ENCODE measurements at regions not wholly inside any gene's neighbourhood (a gene's known extent, or its start where the extent isn't known, plus 50 kb on each side); places are given as distances from the start of the nearest gene placed in this dataset.

DNA sequence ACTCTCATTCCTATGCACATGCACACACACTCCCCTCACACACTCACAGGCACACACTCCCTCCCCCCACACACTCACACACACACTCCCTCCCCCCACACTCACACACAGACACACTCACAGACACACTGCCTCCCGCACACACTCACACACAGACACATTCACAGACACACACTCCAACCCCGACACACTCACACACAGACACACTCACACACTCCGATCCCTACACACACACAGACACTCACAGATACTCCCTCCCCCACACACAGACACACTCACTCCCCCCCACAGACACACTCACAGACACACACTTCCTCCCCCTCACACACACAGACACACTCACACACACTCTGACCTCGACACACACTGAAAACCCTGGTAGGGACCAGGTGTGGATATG lies 176.2 kb downstream of the TFAP2C start:
- no peak for DNase-seq

DNA sequence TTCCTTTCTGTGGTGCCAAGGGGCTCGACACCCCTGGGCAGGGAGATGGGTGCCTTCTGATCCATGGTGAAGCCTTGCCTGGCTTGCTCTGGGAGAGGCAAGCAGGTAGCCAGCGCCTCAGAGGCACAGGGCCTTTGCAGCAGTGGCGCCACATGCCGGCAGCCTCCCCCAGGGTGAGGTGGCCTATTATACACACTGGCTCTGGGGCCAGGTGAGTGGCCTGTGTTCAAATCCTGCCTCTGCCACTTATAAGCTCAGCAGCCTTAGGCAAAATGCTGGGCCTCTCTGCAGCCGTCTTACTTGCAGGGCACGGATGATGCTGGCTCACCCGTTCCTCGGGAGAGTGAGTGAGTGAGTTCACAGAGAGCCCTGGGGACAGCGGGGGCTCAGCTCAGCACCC lies 176.9 kb downstream of the TFAP2C start:
- no peak for DNase-seq

DNA sequence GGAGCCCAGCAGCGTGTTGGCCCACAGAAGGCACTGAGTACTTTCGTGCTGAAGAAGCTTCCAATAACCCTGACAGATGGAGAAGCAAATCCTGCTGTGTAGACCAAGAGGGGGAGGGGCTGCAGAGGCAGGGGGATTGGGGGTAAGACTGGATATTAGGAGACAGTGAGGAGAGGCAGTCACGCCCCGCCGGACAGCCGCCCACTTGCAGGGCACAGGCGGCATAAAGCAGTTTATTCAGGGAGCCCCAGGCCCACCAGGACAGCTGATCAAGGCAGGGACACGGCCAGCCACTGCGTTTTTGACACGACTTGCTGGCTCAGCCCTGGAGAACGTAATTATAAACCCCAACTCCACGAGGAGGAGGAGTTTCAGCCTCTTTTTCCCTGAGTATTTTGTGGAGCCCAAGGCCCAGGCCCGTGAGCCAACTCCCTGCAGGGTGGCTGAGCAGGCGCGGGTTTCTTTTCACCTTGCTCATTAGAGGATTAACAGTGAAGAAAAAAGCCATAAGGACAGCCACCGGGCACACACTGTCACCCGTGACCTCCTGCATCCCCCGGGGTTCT lies 177.9 kb downstream of the TFAP2C start:
- no peak for DNase-seq

DNA sequence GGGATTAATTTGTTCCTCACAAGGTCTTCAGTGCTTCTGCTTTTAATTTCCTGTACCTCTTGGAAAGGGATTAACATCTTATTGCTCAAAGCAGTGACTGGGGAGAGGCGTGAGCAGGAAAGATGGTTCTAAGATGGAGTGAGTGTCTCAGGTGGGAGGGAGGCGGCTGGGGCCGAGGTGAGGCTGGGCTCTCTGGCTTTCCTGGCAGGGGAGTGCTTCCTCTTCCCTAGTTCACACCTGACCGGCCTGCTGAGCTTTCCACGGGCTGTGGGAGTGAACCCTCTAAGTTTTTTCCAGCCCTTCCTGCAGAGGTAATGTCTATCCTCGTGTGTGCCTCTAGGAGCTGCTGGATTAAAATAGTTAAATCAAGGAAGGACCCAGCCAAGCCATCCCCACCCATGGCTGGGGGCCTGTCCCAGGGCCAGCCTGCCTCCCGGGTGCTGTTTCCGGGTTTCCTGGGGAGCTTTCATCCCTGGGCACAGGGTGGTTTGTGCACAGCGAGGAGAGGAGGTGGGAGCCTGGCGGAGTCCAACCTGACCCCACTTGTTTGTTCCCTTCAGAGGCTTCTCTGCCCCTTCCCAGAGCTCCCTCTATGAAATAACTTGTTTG lies 179.1 kb downstream of the TFAP2C start:
- DNase-seq = no peak

DNA sequence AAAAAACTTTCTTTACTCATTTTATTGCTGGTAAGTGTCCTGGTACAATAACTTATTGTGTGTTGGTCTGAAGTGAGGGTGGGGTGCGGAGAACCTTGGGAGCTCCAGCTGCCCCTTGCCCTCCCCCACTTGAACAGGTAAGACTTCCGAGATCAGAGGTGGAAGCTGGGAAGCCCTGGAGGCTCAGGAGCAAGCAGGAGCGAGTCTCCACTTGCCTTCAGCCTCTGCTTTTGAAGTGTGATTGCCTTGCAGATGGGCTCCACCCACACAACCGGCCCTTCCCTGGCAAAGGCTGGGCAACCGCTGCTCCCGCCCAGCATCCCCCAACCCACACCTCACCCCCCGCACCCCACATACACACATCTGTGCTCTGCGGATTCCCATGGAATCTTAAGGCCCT lies 179.6 kb downstream of the TFAP2C start:
- DNase-seq = no peak

DNA sequence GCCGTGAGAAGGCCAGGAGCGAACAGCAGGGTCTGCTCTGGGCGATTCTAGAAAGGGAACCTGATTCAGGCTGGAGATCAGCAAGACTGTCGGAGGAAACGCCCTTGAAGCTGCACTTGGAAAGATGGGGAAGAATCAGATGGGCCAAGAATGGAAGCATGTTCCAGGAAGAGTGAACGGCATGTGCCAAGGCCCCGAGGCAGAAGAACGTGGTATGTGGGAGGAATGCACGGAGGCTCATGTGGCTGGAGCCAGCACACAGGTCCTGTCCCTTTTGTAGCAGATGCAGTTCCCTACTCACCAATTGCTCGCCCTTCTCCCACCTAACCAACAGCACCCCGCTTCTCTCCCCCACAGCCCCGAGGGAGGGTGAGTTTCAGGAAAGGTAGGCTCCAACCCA lies 180.6 kb downstream of the TFAP2C start:
- DNase-seq = no peak

DNA sequence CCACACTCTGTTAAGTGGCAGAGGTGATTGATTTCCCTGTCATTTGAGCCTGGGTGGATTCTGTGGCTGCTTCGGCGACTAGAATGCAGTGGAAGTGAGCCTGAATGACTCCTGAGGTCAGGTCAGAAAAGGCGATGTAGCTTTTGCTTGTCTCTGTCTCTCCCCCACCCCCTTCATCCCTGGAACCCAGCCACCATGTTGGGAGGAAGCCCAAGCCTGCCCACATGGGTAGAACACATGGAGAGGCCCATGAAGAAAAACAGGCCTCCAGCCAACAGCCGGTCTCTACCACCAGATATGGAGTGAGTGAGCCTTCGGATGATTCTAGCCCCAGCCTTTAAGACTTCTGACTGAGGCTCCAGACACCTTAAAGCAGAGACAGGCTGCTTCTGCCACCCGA lies 181.0 kb downstream of the TFAP2C start:
- DNase-seq = no peak

DNA sequence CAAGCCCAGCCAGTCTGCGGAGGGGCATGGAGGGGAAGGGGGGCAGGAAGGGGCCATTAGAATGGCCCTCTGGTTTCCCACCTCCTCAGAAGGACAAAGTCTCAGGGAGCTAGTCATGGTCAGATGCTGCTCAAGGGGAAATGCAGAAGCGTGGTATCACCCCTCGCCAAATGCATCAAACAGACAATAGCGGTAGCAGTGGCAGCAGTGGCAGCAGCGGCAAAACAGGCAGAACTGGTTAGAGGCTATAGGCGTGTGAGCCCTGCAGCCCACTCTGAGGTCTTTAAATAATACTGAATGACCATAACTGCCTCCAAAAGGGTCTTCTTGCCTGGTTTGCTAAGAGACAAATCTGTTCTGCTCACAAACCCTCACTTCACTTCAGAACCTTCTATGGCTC lies 186.7 kb downstream of the TFAP2C start:
- DNase-seq = no peak

DNA sequence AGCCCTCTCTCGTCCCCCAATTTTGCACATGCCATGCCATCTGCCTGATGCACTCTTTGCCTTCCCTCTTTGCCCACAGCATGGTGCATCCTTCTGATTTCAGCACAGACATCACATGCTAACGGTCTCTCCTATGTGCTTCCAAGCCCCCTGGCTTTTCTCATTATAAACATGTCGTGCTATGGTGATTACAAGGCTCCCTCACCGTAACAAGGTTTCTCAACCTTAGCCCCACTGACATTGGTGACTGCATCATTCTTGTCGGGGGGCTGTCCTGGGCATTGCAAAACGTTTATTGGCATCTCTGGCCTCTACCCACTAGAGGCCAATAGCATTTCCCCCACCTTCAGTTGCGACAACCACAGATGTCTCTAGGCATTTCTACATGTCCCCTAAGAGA lies 187.2 kb downstream of the TFAP2C start:
- no peak for DNase-seq

DNA sequence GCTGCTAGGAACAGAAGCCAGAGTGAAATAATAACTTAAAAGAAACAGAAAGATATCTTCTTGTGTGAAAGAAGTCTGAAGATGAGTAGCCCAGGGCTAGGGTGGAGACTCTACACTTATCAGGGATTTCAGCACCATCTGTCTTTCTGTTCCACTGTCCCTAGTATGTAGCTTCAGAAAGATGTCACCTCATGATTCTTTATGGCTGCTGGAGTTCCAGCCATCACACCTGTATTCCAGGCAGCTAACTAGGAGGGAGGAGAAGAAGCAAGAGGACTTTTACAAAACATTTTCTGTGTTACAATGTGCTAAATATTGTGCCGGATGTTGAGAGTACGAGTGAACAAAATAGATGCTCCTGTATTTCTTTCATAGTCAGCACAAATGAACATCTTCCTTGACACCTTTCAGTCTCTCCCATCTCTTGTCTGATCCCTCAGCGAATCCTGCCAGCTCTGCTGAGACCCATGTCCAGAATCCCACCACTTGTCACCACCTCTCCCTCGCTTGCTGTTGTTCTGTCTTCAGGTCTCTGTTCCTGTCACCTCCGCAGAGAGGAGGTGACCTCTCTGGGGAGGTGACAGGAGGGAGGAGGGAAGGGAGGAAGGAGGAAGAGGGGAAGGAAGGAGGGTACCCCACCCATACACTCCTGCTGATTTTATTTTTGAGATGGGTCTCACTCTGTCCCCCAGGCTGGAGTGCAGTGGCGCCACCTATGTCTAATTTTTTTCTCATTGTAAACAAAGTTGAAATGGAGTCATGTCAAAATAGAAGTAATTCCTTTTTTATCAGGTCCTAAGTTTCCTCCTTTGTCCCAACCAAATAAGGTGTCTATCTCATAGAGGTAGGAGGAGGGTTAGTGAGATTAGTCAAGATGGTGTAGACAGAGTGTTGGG lies 188.9 kb downstream of the TFAP2C start:
- no peak for DNase-seq

DNA sequence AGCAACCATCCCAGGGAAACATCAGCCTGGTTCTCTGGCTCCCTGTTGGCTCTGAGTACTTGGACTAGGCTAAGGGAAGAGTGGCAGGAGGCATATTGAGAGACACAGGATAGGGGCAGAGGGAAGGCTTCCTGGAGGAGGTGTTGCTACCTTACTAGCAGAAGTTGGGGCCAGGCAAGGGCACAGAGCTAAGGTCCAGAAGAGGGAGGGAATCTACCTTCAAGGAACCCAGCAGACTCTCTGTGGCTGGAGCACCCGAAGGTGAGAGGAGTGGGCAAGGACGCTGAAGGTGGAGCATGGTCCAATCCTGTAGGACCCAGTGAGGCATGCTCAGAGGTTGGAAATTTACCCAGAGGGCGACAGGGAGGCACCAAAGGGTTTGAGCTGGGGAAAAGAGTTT lies 191.9 kb downstream of the TFAP2C start:
- no peak for DNase-seq

DNA sequence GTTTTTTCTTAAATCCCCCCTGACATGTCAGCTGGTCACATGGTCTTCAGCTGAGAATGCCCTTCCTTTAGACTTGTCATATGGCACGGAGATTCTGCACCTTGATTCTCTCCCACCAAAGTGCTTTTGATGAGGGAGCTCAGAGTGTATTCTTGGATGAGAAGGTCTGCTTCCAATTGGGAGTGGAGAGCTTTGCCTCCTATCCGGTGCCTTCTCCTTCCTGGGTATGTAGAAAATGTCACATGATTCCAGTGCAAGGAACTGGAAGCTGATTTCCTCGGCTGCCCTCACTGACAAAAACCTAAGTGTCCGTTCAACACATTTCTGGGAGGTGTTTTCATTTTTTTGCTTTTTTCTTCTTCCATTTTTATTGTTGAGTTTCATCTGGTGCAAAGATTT lies 197.2 kb downstream of the TFAP2C start:
- DNase-seq = no peak

DNA sequence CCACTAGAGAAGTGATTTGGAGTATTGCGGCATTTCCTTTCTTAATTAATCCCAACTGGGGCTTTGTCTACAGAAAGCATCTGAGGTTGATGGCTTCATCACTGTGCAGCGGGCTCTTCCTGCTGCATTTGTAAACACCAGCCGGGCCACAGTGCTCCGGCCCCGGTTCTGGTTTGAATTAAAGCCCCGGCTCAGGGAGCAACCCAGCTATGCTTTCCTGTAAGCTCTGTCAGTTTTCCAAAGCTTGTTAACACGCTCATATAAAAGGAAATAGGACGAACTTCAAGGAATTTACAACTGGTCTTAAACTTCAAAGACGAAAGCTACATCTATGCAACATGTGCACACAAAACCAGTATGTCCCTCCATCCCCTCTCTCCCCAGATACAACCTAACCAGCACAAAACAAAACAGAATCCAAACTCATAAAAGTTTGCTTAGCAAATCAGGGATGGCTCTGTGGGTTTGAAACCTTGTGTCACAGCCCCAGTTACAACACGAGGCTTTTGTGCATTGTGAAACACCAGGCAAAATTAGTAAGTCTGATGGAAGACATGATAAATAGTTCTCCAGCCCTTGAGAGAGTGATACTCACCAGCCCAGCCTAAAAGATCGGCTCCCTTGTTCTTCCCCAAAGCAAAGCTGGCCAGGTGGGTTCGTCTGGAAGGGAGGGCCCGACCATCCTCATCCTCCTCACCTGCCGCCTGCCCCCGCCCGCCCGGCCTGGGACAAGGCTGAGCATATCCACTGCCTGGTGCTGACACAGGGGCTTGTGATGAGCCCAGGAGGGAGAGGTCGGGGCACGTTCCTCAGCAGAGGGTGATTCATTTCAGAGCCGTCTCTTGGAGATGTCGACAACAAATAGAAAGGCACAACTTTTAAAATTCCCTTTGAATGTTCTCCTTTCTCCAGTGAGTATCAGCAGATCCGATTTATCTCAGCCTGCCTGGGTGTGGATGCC lies 197.9 kb downstream of the TFAP2C start:
- no peak for DNase-seq

DNA sequence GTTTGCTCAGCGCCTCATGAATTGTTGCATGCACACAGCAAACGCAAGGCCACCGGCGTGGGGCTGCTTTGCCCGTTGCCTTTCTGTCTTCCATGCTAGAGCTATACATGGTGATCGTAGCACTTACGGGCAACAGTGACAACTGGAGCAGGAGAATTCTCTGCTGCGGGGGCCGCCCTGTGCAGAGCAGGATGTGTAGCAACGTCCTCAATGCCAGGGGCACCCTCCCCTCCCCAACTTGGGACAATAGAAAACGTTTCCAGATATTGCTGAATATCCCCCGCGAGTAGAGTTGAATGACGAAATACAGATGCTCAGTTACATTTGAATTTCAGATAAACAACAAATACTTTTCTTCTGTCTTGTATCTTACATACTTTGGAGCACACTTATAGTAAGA lies 198.7 kb downstream of the TFAP2C start:
- DNase-seq = no peak

DNA sequence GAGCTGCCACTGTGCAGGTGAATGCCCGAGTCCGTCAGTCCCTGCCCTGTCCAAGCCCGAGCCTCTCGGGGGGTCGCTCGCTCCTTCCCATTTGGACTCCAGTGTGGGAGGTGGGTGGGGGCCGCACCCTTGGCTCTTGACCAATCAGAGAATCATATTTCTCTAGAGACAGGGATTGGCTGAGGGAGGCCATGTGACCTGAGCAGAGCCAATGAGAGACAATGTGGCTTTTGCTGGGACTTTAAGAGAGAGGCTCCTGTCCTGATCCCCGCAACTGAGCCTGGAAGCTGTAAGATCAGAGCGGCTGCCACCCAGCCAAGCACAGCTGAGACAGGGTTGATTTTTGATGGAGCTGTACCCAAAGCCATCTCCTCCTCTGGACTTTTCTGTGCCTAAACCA lies 199.3 kb downstream of the TFAP2C start:
- DNase-seq = no peak

DNA sequence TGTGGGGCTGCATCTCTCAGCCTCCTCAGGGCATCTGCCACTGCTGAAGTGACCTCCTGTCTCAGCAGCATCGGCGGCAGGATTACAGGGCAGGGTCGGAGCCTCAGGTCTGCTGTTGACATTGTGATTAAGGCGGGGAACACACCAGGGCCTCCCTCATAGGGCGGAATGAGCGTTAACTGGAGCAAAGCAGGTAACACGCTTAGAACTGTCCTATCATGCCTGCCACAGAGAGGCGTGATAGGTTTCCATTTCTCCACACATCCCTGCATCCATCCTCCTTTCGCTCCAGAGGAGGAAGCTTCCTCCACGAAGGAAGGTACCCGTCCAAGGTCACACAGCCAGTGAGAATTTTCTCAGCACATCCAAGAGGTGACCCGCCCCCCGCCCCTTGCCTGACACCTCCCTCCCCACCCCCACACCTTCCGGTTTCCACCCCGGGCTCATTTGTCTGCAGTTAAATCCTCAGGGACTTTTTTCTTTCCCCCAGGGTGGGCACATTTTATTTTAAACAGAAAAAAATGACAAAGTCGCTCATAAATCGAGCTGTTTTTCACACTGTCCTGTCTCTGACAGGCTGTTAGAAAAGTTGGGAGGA lies 200.8 kb downstream of the TFAP2C start:
- no peak for DNase-seq

DNA sequence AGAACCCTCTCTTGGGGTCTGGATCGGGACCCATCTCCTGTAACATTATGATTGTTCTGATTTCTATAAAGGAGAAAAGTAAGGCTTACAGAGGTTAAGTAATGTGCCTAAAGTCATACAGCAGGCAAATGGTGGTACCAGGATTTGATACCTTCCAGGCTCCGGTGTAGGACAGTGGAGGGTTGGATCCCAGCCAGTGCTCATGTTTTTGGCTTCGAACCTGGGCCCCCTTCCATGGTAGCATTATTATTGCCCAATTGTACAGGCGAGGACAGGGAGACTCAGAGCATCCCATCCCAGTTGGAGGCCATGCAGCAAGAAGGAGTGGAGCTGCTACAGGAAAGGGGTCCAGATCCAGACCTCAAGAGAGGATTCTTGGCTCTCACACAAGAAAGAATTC lies 202.7 kb downstream of the TFAP2C start:
- DNase-seq = no peak

DNA sequence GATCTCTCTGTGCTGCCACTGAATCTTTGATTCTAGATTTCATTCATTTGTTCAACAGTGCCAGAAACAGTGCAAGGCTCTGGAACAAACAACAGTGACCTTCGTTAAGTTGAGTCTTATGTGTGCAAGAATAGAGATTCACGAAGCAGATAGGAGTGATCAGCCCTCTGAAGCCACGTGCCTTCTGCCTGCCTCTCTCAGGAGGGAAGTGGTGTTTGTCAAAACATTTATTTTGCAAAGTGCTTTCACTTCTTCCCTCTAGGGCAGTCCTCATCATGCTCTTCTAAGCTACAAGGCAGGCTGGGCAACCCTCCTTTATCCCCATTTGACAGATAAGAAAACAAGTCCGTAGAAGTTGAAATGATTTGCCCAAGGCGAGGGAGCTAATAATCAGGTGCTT lies 204.3 kb downstream of the TFAP2C start:
- no peak for DNase-seq

DNA sequence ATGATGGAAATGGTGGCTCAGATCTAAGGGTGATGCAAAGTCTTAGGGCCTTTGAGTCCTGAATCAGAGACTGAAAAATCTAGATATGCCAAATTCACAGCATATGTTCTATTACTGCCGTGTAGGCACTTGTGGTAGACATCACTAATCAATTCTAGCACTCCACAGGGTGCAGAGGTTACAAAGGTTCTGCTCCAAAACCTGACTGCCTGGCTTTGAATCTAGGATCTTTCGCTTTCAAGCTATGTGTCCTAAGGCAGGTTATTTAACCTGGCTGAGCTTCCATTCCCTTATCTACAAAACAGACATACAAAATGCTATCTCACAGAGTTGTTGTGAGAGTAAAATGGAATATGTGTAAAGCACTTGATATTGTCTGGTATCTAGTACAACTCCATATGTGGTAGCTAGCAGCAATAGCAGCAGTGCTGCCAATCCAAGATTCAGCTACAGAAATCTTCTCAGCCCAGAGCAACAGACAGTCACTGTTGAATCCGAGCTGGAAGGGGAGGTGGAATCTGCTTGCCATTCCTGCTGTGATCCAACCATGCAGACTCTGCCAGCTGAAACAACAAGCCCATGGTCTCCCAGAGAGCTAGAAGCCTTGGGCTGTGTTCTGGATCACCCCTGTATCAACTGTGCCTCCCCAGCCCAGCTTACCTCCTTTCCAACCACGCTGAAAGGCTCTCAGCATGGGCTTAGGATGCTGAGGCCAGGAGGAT lies 206.9 kb downstream of the TFAP2C start:
- no peak for DNase-seq

DNA sequence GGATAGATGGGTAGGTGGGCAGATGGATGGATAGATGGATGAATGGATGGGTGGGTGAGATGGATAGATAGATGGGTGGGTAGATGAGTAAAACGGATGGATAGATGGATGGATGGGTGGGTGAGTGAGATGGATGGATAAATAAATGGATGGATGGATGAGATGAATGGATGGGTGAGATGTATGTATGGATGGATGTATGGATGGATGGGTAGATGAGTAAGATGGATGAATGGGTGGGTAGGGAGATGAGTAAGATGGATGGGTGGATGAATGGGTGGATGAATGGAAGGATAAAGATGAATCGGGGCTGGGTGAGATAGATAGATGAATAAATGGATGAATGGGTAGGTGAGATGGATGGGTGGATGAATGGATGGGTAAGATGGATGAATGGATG lies 210.1 kb downstream of the TFAP2C start:
- DNase-seq = no peak

DNA sequence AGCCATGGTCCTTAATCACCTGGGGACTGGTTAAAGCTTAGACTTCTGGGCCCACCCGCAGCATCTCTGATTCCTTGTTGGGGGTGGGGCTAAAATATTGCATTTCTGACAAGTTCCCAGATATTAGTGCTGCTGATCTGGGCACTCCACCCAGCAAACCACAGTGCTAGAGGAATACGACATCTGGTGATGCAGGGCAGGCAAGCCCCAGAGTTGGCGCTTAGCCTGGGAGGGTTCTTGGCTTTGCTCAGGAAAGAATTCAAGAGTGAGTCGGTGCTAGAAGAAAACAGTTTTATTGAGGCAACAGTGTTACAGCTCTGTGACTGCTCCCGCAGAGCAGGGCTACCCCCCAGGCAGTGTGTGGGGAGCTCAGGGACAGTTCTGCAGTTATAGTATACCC lies 210.7 kb downstream of the TFAP2C start:
- no peak for DNase-seq

DNA sequence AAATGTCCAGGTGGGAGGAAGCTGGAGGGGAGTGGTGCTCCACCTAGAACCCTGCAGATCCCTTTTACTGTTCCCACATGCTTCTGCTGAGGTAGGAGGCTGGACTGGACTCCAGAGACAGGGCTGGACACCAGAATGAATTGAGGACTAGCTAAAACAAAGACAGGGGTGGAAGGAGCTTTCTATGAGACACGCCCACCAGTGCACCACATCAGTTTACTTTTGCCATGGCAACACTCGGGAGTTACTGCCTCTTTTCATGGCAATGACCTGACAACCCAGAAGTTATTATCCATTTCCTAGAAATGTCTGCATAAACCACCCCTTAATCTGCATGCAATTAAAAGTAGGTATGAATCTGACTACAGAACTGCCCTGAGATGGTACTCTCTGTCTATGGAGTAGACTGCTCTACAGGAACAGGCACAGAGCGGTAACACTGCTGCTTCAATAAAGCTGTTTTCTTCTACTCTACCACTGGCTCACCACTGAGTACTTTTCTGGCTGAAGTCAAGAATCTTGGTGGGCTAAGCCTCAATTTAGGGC lies 211.7 kb downstream of the TFAP2C start:
- no peak for DNase-seq
